RKO (cell line): ENCODE measurements at regions not wholly inside any gene's neighbourhood (a gene's known extent, or its start where the extent isn't known, plus 50 kb on each side); places are given as distances from the start of the nearest gene placed in this dataset.
"Not testable (repeated sequence)": the region's sequence is repeated elsewhere in the genome, so short reads cannot be mapped to it uniquely, and the experiment has no call there.

Source experiments
- DNase-seq: peaks from one replicate; pipeline ENCODE4 v3.0.0-alpha.2; 2016; ENCODE audit warnings: low spot score

- DNase-seq, result no peak
Measured at GRCh38 chr6:56742122-56742791, 99.6 kb upstream of the DST start.

- DNase-seq, result no peak
Measured at GRCh38 chr6:56741472-56741871, 98.8 kb upstream of the DST start.

- DNase-seq, result no peak
Measured at GRCh38 chr6:56739836-56740815, 97.4 kb upstream of the DST start.

- no peak for DNase-seq
Measured at GRCh38 chr6:56736804-56737203, 94.1 kb upstream of the DST start.

- DNase-seq, result no peak
Measured at GRCh38 chr6:56734335-56734734, 91.6 kb upstream of the DST start.

GRCh38 chr6:56733211-56733697, 90.6 kb upstream of the DST start:
- DNase-seq, result no peak

- DNase-seq, result no peak
Measured at GRCh38 chr6:56732517-56732916, 89.8 kb upstream of the DST start.

- peak; percentile 43 for DNase-seq
Measured at GRCh38 chr6:56730663-56731529, 88.2 kb upstream of the DST start.

GRCh38 chr6:56729719-56730118, 87.0 kb upstream of the DST start:
- DNase-seq, result no peak

GRCh38 chr6:56729166-56729565, 86.5 kb upstream of the DST start:
- not testable (repeated sequence) for DNase-seq

- DNase-seq, result no peak
Measured at GRCh38 chr6:56727097-56727850, 84.6 kb upstream of the DST start.

- no peak for DNase-seq
Measured at GRCh38 chr6:56725254-56725653, 82.6 kb upstream of the DST start.

GRCh38 chr6:56724455-56724854, 81.8 kb upstream of the DST start:
- DNase-seq, result no peak

- no peak for DNase-seq
Measured at GRCh38 chr6:56720882-56721281, 78.2 kb upstream of the DST start.

GRCh38 chr6:56720202-56720601, 77.5 kb upstream of the DST start:
- DNase-seq, result not testable (repeated sequence)

GRCh38 chr6:56719315-56720058, 76.8 kb upstream of the DST start:
- not testable (repeated sequence) for DNase-seq

GRCh38 chr6:56718236-56718635, 75.5 kb upstream of the DST start:
- no peak for DNase-seq

GRCh38 chr6:56716229-56716628, 73.5 kb upstream of the DST start:
- no peak for DNase-seq

- DNase-seq, result no peak
Measured at GRCh38 chr6:56715741-56716140, 73.1 kb upstream of the DST start.

GRCh38 chr6:56714982-56715456, 72.3 kb upstream of the DST start:
- DNase-seq, result peak; percentile 60
